SK-N-MC (cell line): ENCODE measurements at regions not wholly inside any gene's neighbourhood (a gene's known extent, or its start where the extent isn't known, plus 50 kb on each side); places are given as distances from the start of the nearest gene placed in this dataset.

Experiments
- DNase-seq: peaks from one replicate; pipeline ENCODE4 v3.0.0-alpha.2; 2011; ENCODE audit warnings: low read depth, low spot score
- H3K27ac ChIP-seq: fragments of 200-600 bp; sonication (generic); 2 replicates; pipeline ENCODE4 v1.5.1; 2016; ENCODE audit warnings: mixed run types
- H3K36me3 ChIP-seq: fragments of 200-600 bp; sonication (generic); 2 replicates; pipeline ENCODE4 v1.6.1; 2017; ENCODE audit warnings: antibody characterized with exemption, low read length, mixed read lengths; ENCODE audit not compliant: insufficient read depth
- H3K4me3 ChIP-seq: fragments of 200-600 bp; sonication (generic); 2 replicates; pipeline ENCODE4 v1.5.1; 2016
- H3K9ac ChIP-seq: fragments of 200-600 bp; sonication (generic); 2 replicates; pipeline ENCODE4 v1.8.0; 2017; ENCODE audit warnings: mixed run types, mixed read lengths; ENCODE audit not compliant: insufficient read length
- H3K9me3 ChIP-seq: fragments of 200-600 bp; sonication (generic); 2 replicates; pipeline ENCODE4 v1.6.1; 2017; ENCODE audit warnings: low read depth, mild to moderate bottlenecking, antibody characterized with exemption, low read length, moderate library complexity, mixed read lengths
- EZH2 ChIP-seq: fragments of 200-600 bp; sonication (generic); IDR thresholded peaks from one replicate; pipeline ENCODE4 v1.6.1; 2017; ENCODE audit warnings: antibody characterized with exemption
- FOXP2 ChIP-seq: optimal IDR thresholded peaks from 2 replicates; pipeline ENCODE3; 2011; ENCODE audit warnings: mild to moderate bottlenecking, moderate library complexity; ENCODE audit not compliant: insufficient read depth; ENCODE audit errors: extremely low read length, control extremely low read depth
- POLR2AphosphoS5 ChIP-seq: IDR thresholded peaks from 2 replicates; pipeline ENCODE4 v1.6.1; 2012; ENCODE audit warnings: mild to moderate bottlenecking, low read depth, low read length, borderline replicate concordance

DNA sequence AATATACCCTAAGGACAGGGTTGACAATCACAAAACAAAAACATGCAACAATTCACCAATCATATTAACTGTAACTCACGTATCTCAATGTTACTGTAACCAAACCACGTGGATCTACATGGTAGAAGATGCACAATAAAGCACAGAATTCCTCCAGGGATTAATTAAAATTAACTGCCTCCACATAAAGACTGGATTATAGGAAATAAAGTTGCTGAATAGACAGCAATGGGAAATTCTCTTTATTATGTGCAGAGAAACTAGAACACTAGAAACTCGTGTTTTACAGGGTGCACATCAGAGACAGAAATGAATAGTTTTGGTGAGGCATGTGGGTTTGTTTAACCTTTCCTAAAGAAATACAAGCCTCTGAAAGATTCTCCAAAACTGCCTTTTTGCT is 696.3 kb downstream of the EPHA3 start:
- peak overlapping the region; percentile 62; the same call in 1 of the 2 replicates for H3K27ac ChIP-seq
- H3K4me3 ChIP-seq: peak overlapping the region; percentile 19
- no peaks in the 10 kb centered on the region for H3K36me3 ChIP-seq
- no peak for DNase-seq
- no peak for TF ChIP-seq POLR2AphosphoS5
- no peak for TF ChIP-seq FOXP2
- no peak for TF ChIP-seq EZH2
- no peak overlapping the region for H3K9ac ChIP-seq
- no peaks in the 10 kb centered on the region; the same call in 1 of the 2 replicates for H3K9me3 ChIP-seq

GRCh38 chr3:89806166-89806565 is 698.7 kb downstream of the EPHA3 start:
- Histone ChIP-seq H3K4me3 (no peak overlapping the region), H3K9me3 (no peaks in the 10 kb centered on the region), H3K9ac (no peak overlapping the region), H3K36me3 (no peaks in the 10 kb centered on the region), H3K27ac (no peak overlapping the region)
- TF ChIP-seq EZH2: no peak
- no peak for TF ChIP-seq FOXP2
- TF ChIP-seq POLR2AphosphoS5: no peak
- no peak for DNase-seq

- Histone ChIP-seq H3K9me3 (no peaks in the 10 kb centered on the region), H3K36me3 (no peaks in the 10 kb centered on the region), H3K4me3 (no peak overlapping the region), H3K9ac (no peak overlapping the region), H3K27ac (no peak overlapping the region)
- no peak for DNase-seq
- TF ChIP-seq POLR2AphosphoS5 (no peak), EZH2 (no peak)
Measured at GRCh38 chr3:89808680-89809197, 701.3 kb downstream of the EPHA3 start.

- Histone ChIP-seq H3K4me3 (no peak overlapping the region), H3K36me3 (no peaks in the 10 kb centered on the region), H3K9me3 (no peaks in the 10 kb centered on the region), H3K27ac (no peak overlapping the region), H3K9ac (no peak overlapping the region)
- no peak for DNase-seq
- TF ChIP-seq EZH2 (no peak), FOXP2 (no peak), POLR2AphosphoS5 (no peak)
Measured at GRCh38 chr3:89813500-89813899, 706.1 kb downstream of the EPHA3 start.

DNA sequence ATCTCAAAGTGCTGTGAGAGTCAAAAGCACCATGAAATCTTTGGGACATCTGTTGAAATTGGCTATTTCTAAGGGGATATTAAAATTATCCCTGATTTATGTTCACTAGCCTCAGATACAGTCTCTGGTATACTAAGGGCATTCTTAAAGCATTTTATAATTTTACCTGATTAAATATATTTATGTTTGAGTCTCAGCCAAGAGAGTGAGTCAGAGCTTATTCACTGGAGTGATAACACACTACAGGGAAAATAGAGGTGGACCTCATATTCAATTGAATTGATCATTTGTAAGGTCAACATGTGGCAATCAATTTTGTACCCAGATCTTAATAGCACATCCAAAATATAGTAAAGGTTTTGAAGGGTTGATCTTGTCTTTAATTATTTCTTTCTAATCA is 733.6 kb downstream of the EPHA3 start:
- DNase-seq: no peak
- no peak overlapping the region for H3K9ac ChIP-seq
- H3K4me3 ChIP-seq: no peak overlapping the region
- no peaks in the 10 kb centered on the region for H3K36me3 ChIP-seq
- no peaks in the 10 kb centered on the region; the same call in 1 of the 2 replicates for H3K9me3 ChIP-seq
- no peak overlapping the region for H3K27ac ChIP-seq
- TF ChIP-seq EZH2 (no peak), POLR2AphosphoS5 (no peak), FOXP2 (no peak)

- Histone ChIP-seq H3K9ac (no peak overlapping the region), H3K27ac (no peak overlapping the region), H3K4me3 (peak overlapping the region; percentile 41; the same call in 1 of the 2 replicates), H3K9me3 (no peaks in the 10 kb centered on the region; the same call in 1 of the 2 replicates), H3K36me3 (no peaks in the 10 kb centered on the region)
- peak; percentile 78 for DNase-seq
- TF ChIP-seq POLR2AphosphoS5 (peak; percentile 57; the same call in 1 of the 2 replicates), FOXP2 (no peak), EZH2 (no peak)
Measured at GRCh38 chr3:89845053-89845452, 737.6 kb downstream of the EPHA3 start.

DNA sequence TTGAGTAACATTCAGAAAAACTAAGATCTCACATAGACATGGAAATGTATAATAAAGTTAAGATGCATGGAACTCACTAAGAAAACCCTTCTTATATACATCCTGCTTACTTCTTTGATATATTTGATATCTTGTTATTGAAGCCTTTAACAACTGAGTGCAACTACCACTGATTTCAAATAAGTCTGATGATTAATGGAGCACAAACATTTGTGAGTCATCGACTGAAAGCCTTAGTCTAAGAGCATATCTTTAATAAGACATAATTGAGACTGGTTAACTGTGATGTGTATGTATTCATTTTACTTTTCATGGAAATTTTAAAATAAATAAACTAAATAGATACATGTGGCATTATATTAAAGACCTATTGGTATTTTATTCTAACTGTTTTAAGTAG is 740.5 kb downstream of the EPHA3 start:
- no peak for DNase-seq
- H3K36me3 ChIP-seq: no peaks in the 10 kb centered on the region
- TF ChIP-seq POLR2AphosphoS5: no peak
- no peak for TF ChIP-seq EZH2
- TF ChIP-seq FOXP2: no peak

GRCh38 chr3:89851974-89852621 is 744.7 kb downstream of the EPHA3 start:
- Histone ChIP-seq H3K9me3 (no peaks in the 10 kb centered on the region), H3K36me3 (no peaks in the 10 kb centered on the region), H3K27ac (peak overlapping the region; percentile 68), H3K4me3 (0 out of 2 replicates have a peak overlapping the region, but pooled peaks have one; percentile 22), H3K9ac (no peak overlapping the region)
- TF ChIP-seq FOXP2 (no peak), EZH2 (no peak)
- DNase-seq: no peak

More for the DNA sequence above, 740.5 kb downstream of the EPHA3 start:
- H3K4me3 ChIP-seq: no peak overlapping the region
- H3K9ac ChIP-seq: no peak overlapping the region
- H3K9me3 ChIP-seq: no peaks in the 10 kb centered on the region
- no peak overlapping the region for H3K27ac ChIP-seq

DNA sequence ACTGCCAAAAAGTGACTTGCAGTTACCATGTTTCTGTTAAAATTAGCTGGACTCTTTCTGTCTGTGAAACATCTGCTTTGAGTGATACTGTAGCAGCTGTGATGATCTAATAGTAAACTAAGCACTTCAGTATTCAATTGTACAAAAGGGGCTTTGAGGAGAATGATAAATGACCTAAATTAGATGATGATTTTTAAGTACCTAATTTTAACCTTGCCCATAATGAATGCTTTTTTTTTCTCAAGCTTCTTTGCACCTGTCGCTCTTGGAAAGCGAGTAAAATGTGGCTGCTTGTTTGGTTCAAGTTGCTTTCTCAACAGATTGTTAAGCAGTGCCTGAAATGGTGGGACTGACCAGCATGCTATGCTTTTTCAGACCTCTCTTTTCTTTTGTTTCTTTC is 752.3 kb downstream of the EPHA3 start:
- no peaks in the 10 kb centered on the region for H3K36me3 ChIP-seq

More for the DNA sequence above, 752.3 kb downstream of the EPHA3 start:
- Histone ChIP-seq H3K9ac (no peak overlapping the region), H3K27ac (no peak overlapping the region), H3K4me3 (no peak overlapping the region), H3K9me3 (no peaks in the 10 kb centered on the region)
- no peak for TF ChIP-seq POLR2AphosphoS5
- no peak for TF ChIP-seq EZH2
- no peak for TF ChIP-seq FOXP2
- DNase-seq: no peak
